GM12878 (cell line): ENCODE measurements at regions not wholly inside any gene's neighbourhood (a gene's known extent, or its start where the extent isn't known, plus 50 kb on each side); places are given as distances from the start of the nearest gene placed in this dataset.

Source experiments
- ATAC-seq: fragments of 200-7000 bp; cut with Tn5 transposase; 3 replicates; pipeline ENCODE4 v1.9.1; 2020; ENCODE audit warnings: mild to moderate bottlenecking, moderate library complexity
- BruUV-seq: library from RNA; stranded (reverse); fragments of 400-500 nt; replicated peaks from 2 replicates; lab custom pipeline; 2021; lab: Mats Ljungman, UMichigan
- CTCF ChIA-PET: fragments of 300-600 bp; sonication (Branson Sonifier 250); formaldehyde crosslinking; extraction: SDS; loops from one replicate; lab custom pipeline; 2021; ENCODE audit warnings: inconsistent platforms; lab: Yijun Ruan, JAX
- POLR2A ChIA-PET: fragments of 350-600 bp; formaldehyde crosslinking; extraction: SDS; loops from one replicate; lab custom pipeline; 2021; ENCODE audit warnings: inconsistent platforms; lab: Charles Lee
- RAD21 ChIA-PET: fragments of 300-600 bp; sonication (Branson Sonifier 250); formaldehyde crosslinking; loops from one replicate; lab custom pipeline; 2023; ENCODE audit warnings: antibody characterized with exemption; ENCODE audit not compliant: unreplicated experiment; lab: Charles Lee
- SMC1A ChIA-PET: fragments of 300-600 bp; sonication (Branson Sonifier 250); formaldehyde crosslinking; loops from one replicate; lab custom pipeline; 2023; ENCODE audit not compliant: unreplicated experiment, uncharacterized antibody; lab: Charles Lee
- DNase-seq: peaks from one replicate; pipeline ENCODE4 v3.0.0-alpha.2; 2011; ENCODE audit warnings: low read depth, low spot score
- FAIRE-seq: peaks from 3 replicates; lab custom pipeline; 2011; peaks lifted over from hg19 to GRCh38; lab: Jason Lieb, UNC
- H2AFZ ChIP-seq: 2 replicates; pipeline ENCODE4 v1.6.0; 2011; ENCODE audit warnings: low read depth, low read length, control low read depth; ENCODE audit not compliant: control insufficient read depth
- H3K27ac ChIP-seq: 2 replicates; pipeline ENCODE4 v1.5.1; 2011; ENCODE audit warnings: control low read depth; ENCODE audit not compliant: control insufficient read depth, insufficient read depth
- H3K27me3 ChIP-seq, 2 experiments: replicated peaks in 1 of 2; 2 replicates each; pipeline versions ENCODE4 v1.6.0 to v1.6.1; 2011; ENCODE audit warnings: low read length in 1 of 2; ENCODE audit not compliant: control insufficient read depth in 2 of 2, insufficient read depth in 2 of 2
- H3K36me3 ChIP-seq, 2 experiments: 2 replicates each; pipeline ENCODE4 v1.5.1; 2011; ENCODE audit warnings: low read length in 1 of 2; ENCODE audit not compliant: control insufficient read depth in 2 of 2, insufficient read depth in 2 of 2
- H3K4me1 ChIP-seq: 2 replicates; pipeline ENCODE4 v1.6.1; 2011; ENCODE audit warnings: mild to moderate bottlenecking, low read length, moderate library complexity, mixed read lengths; ENCODE audit not compliant: control insufficient read depth, insufficient read depth
- H3K4me2 ChIP-seq: 2 replicates; pipeline ENCODE4 v1.6.0; 2011; ENCODE audit warnings: control low read depth; ENCODE audit not compliant: control insufficient read depth, insufficient read depth
- H3K4me3 ChIP-seq: fragments of 200-600 bp; sonication (generic); 2 replicates; pipeline ENCODE4 v1.5.1; 2016
- H3K79me2 ChIP-seq: 2 replicates; pipeline ENCODE4 v1.6.0; 2011; ENCODE audit warnings: low read length; ENCODE audit not compliant: control insufficient read depth, insufficient read depth
- H3K9ac ChIP-seq: 2 replicates; pipeline ENCODE4 v1.8.0; 2011; ENCODE audit warnings: low read length, control low read depth, mixed read lengths; ENCODE audit not compliant: control insufficient read depth, insufficient read depth
- H3K9me3 ChIP-seq: replicated peaks from 3 replicates; pipeline ENCODE4 v1.5.1; 2011; ENCODE audit warnings: mild to moderate bottlenecking, low read length; ENCODE audit not compliant: control insufficient read depth, insufficient read depth
- H4K20me1 ChIP-seq: 2 replicates; pipeline ENCODE4 v1.6.0; 2011; ENCODE audit not compliant: control insufficient read depth, insufficient read depth
- CEBPZ ChIP-seq: fragments of 150-350 bp; IDR thresholded peaks from 2 replicates; pipeline ENCODE4 v1.6.1; 2016; ENCODE audit warnings: low read depth, low read length
- FOS ChIP-seq: IDR thresholded peaks from 3 replicates; pipeline ENCODE4 v1.6.1; 2011; ENCODE audit warnings: borderline replicate concordance; ENCODE audit not compliant: insufficient read length; ENCODE audit errors: extremely low read depth
- HDAC2 ChIP-seq: fragments of 200-600 bp; sonication (generic); IDR thresholded peaks from 2 replicates; pipeline ENCODE4 v1.6.1; 2017
- IKZF1 ChIP-seq: fragments of 450-650 bp; conservative IDR thresholded peaks from 2 replicates; pipeline ENCODE4 v1.6.1; 2017; ENCODE audit warnings: antibody characterized with exemption, mild to moderate bottlenecking
- JUND ChIP-seq: IDR thresholded peaks from 2 replicates; pipeline ENCODE4 v1.6.1; 2012; ENCODE audit warnings: low read depth, mild to moderate bottlenecking, low read length, improper control_type of control experiment, moderate library complexity
- MYB ChIP-seq: fragments of 150-350 bp; IDR thresholded peaks from 2 replicates; pipeline ENCODE4 v1.6.1; 2014; ENCODE audit warnings: mild to moderate bottlenecking, low read depth, low read length, borderline replicate concordance
- SMARCA5 ChIP-seq: fragments of 450-650 bp; IDR thresholded peaks from 2 replicates; pipeline ENCODE4 v1.6.1; 2017; ENCODE audit warnings: mild to moderate bottlenecking
- SMC3 ChIP-seq: IDR thresholded peaks from 2 replicates; pipeline ENCODE4 v1.6.1; 2011; ENCODE audit warnings: low read length, improper control_type of control experiment, borderline replicate concordance
- TARDBP ChIP-seq: IDR thresholded peaks from 2 replicates; pipeline ENCODE4 v1.6.1; 2016; ENCODE audit warnings: borderline replicate concordance
- TCF3 ChIP-seq: IDR thresholded peaks from 2 replicates; pipeline ENCODE4 v1.6.1; 2012; ENCODE audit warnings: low read depth, mild to moderate bottlenecking, low read length, borderline replicate concordance; ENCODE audit not compliant: insufficient read depth
- ZBED1 ChIP-seq: IDR thresholded peaks from 2 replicates; pipeline ENCODE4 v1.6.1; 2016; ENCODE audit warnings: borderline replicate concordance
- WGBS: methylation state at CpG from one replicate; pipeline ENCODE4 v1.1.6; 2016; ENCODE audit warnings: low lambda C conversion rate; ENCODE audit not compliant: insufficient replicate concordance, insufficient coverage; ENCODE audit errors: missing lambda C conversion rate; 5-methylcytosine and 5-hydroxymethylcytosine counted together
- in situ Hi-C: fragments of 300-500 bp; cut with MboI; formaldehyde crosslinking; loops from 9 replicates; pipeline ENCODE4 v1.14.3; 2018; ENCODE audit warnings: mixed read lengths
- intact Hi-C: fragments of 100-400 bp; cut with micrococcal nuclease; formaldehyde crosslinking; loops from one replicate; pipeline ENCODE4 v1.14.2; 2022; ENCODE audit not compliant: unreplicated experiment

DNA sequence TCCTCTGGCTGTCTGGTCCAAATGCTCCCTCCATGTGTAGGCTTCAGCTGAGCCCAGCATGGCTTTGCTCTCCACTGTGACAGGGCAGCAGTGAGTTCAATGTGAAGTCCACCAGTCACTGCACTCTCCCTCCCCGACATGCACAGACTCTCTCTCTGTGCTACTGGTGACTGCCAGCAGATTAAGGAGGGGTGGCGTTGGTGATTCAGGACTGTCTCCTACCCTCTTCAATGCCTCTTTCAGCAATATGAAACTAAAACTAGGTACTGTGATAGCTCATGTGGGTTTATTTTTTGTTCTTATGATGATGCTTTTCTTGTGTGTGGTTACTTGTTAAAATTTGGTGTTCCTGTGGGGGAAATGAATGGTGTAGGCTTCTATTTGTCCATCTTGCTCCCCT, 201.0 kb upstream of the RBMS1 start:
- no peaks in the 10 kb centered on the region for H4K20me1 ChIP-seq
- ChIA-PET POLR2A (no interaction called here), RAD21 (no interaction called here), CTCF (no interaction called here), SMC1A (interaction anchor here (1.1 kb wide), 1 partner anchor 8 kb away, joined by 3 read pairs; no protein-coding TSS in a partner anchor)
- H2AFZ ChIP-seq = no peak overlapping the region
- DNase-seq (no peak), FAIRE-seq (no peak), ATAC-seq (peak; percentile 68)
- no peak overlapping the region for H3K9ac ChIP-seq
- intact Hi-C loops (no loop called here), in situ Hi-C loops (no loop called here)
- H3K79me2 ChIP-seq = no peaks in the 10 kb centered on the region
- H3K4me2 ChIP-seq = no peak overlapping the region
- TF ChIP-seq MYB = no peak
- TF ChIP-seq SMARCA5 = no peak
- TF ChIP-seq SMC3 = no peak
- no peak for TF ChIP-seq ZBED1
- no peak for TF ChIP-seq TARDBP
- no peak for TF ChIP-seq HDAC2
- no peak for TF ChIP-seq IKZF1
- TF ChIP-seq CEBPZ = no peak
- TF ChIP-seq FOS = no peak
- TF ChIP-seq JUND = no peak
- no peak for TF ChIP-seq TCF3
- no peaks in the 10 kb centered on the region for H3K27me3 ChIP-seq
- no peak overlapping the region for H3K27ac ChIP-seq
- no peaks in the 10 kb centered on the region for H3K9me3 ChIP-seq
- no peak overlapping the region for H3K4me3 ChIP-seq
- WGBS = 0% methylated on average over 2 of the region's 2 CpGs
- no TSS peak for BruUV-seq
- no peaks in the 10 kb centered on the region for H3K4me1 ChIP-seq
- H3K36me3 ChIP-seq = no peaks in the 10 kb centered on the region
